ENCODE measurements at regions not wholly inside any gene's neighbourhood (a gene's known extent, or its start where the extent isn't known, plus 50 kb on each side); places are given as distances from the start of the nearest gene placed in this dataset.

- H3K4me1 ChIP-seq (ENCODE audit: control insufficient read depth in 1 of 2, insufficient read depth in 1 of 2, low read depth in 1 of 2, low read length in 1 of 2) = no peaks in the 10 kb centered on the region
- H3K4me3 ChIP-seq (ENCODE audit: low read depth in 1 of 2, low read length in 1 of 2) = no peak overlapping the region
- H3K36me3 ChIP-seq = no peaks in the 10 kb centered on the region
- H3K27me3 ChIP-seq = no peaks in the 10 kb centered on the region
- no peaks in the 10 kb centered on the region for H3K9me3 ChIP-seq
- no peak for TF ChIP-seq CTCF (IDR thresholded peaks at IDR 0.05)
- no peak overlapping the region for H3K27ac ChIP-seq
Measured at GRCh38 chr4:187414716-187415115, 580.9 kb upstream of the ZFP42 start.

- Histone ChIP-seq H3K4me1 (ENCODE audit: control insufficient read depth in 1 of 2, insufficient read depth in 1 of 2, low read depth in 1 of 2, low read length in 1 of 2) (no peaks in the 10 kb centered on the region), H3K4me3 (ENCODE audit: low read depth in 1 of 2, low read length in 1 of 2) (no peak overlapping the region), H3K27me3 (no peaks in the 10 kb centered on the region), H3K9me3 (no peaks in the 10 kb centered on the region), H3K36me3 (no peaks in the 10 kb centered on the region), H3K27ac (no peak overlapping the region)
- TF ChIP-seq CTCF (IDR thresholded peaks at IDR 0.05) = no peak
Measured at GRCh38 chr4:187415231-187415630, 580.3 kb upstream of the ZFP42 start.

GRCh38 chr4:187416216-187416615 lies 579.4 kb upstream of the ZFP42 start:
- TF ChIP-seq CTCF (IDR thresholded peaks at IDR 0.05) = no peak

GRCh38 chr4:187417721-187418120 lies 577.9 kb upstream of the ZFP42 start:
- H3K4me1 ChIP-seq (ENCODE audit: control insufficient read depth in 1 of 2, insufficient read depth in 1 of 2, low read depth in 1 of 2, low read length in 1 of 2) = no peaks in the 10 kb centered on the region

More at GRCh38 chr4:187416216-187416615, 579.4 kb upstream of the ZFP42 start:
- Histone ChIP-seq H3K4me3 (ENCODE audit: low read depth in 1 of 2, low read length in 1 of 2) (no peak overlapping the region), H3K9me3 (no peaks in the 10 kb centered on the region), H3K4me1 (ENCODE audit: control insufficient read depth in 1 of 2, insufficient read depth in 1 of 2, low read depth in 1 of 2, low read length in 1 of 2) (no peaks in the 10 kb centered on the region), H3K27me3 (no peaks in the 10 kb centered on the region), H3K36me3 (no peaks in the 10 kb centered on the region), H3K27ac (no peak overlapping the region)

GRCh38 chr4:187422655-187423054 lies 572.9 kb upstream of the ZFP42 start:
- Histone ChIP-seq H3K36me3 (no peaks in the 10 kb centered on the region), H3K27me3 (no peaks in the 10 kb centered on the region), H3K9me3 (no peaks in the 10 kb centered on the region), H3K4me3 (ENCODE audit: low read depth in 1 of 2, low read length in 1 of 2) (no peak overlapping the region), H3K4me1 (ENCODE audit: control insufficient read depth in 1 of 2, insufficient read depth in 1 of 2, low read depth in 1 of 2, low read length in 1 of 2) (no peaks in the 10 kb centered on the region), H3K27ac (no peak overlapping the region)
- no peak for TF ChIP-seq CTCF (IDR thresholded peaks at IDR 0.05)

More at GRCh38 chr4:187417721-187418120, 577.9 kb upstream of the ZFP42 start:
- no peak overlapping the region for H3K4me3 ChIP-seq (ENCODE audit: low read depth in 1 of 2, low read length in 1 of 2)
- H3K36me3 ChIP-seq = no peaks in the 10 kb centered on the region
- no peak overlapping the region for H3K27ac ChIP-seq
- H3K9me3 ChIP-seq = no peaks in the 10 kb centered on the region
- TF ChIP-seq CTCF (IDR thresholded peaks at IDR 0.05) = no peak
- no peaks in the 10 kb centered on the region for H3K27me3 ChIP-seq

GRCh38 chr4:187424636-187425035 lies 570.9 kb upstream of the ZFP42 start:
- Histone ChIP-seq H3K27me3 (no peaks in the 10 kb centered on the region), H3K4me1 (ENCODE audit: control insufficient read depth in 1 of 2, insufficient read depth in 1 of 2, low read depth in 1 of 2, low read length in 1 of 2) (no peaks in the 10 kb centered on the region), H3K4me3 (ENCODE audit: low read depth in 1 of 2, low read length in 1 of 2) (no peak overlapping the region), H3K36me3 (no peaks in the 10 kb centered on the region), H3K9me3 (no peaks in the 10 kb centered on the region), H3K27ac (no peak overlapping the region)
- TF ChIP-seq CTCF (IDR thresholded peaks at IDR 0.05) = no peak

All from neutrophil (primary cell).